ENCODE measurements at regions not wholly inside any gene's neighbourhood (a gene's known extent, or its start where the extent isn't known, plus 50 kb on each side); places are given as distances from the start of the nearest gene placed in this dataset.

- no peak for DNase-seq (ENCODE audit: low spot score)
Observed at GRCh38 chr2:76318848-76319360, 608.2 kb upstream of the GCFC2 start.

GRCh38 chr2:76316691-76317090 lies 606.0 kb upstream of the GCFC2 start:
- DNase-seq (ENCODE audit: low spot score) = no peak

GRCh38 chr2:76314271-76315020 lies 603.7 kb upstream of the GCFC2 start:
- no peak for DNase-seq (ENCODE audit: low spot score)

- DNase-seq (ENCODE audit: low spot score) = no peak
Observed at GRCh38 chr2:76312236-76312635, 601.5 kb upstream of the GCFC2 start.

- no peak for DNase-seq (ENCODE audit: low spot score)
Observed at GRCh38 chr2:76311728-76312127, 601.0 kb upstream of the GCFC2 start.

- DNase-seq (ENCODE audit: low spot score) = no peak
Observed at GRCh38 chr2:76310894-76311633, 600.3 kb upstream of the GCFC2 start.

GRCh38 chr2:76307495-76307894 lies 596.8 kb upstream of the GCFC2 start:
- no peak for DNase-seq (ENCODE audit: low spot score)

GRCh38 chr2:76298041-76298440 lies 587.3 kb upstream of the GCFC2 start:
- no peak for DNase-seq (ENCODE audit: low spot score)

- no peak for DNase-seq (ENCODE audit: low spot score)
Observed at GRCh38 chr2:76296438-76296837, 585.7 kb upstream of the GCFC2 start.

GRCh38 chr2:76295762-76296161 lies 585.0 kb upstream of the GCFC2 start:
- no peak for DNase-seq (ENCODE audit: low spot score)

GRCh38 chr2:76288598-76288997 lies 577.9 kb upstream of the GCFC2 start:
- DNase-seq (ENCODE audit: low spot score) = no peak

- DNase-seq (ENCODE audit: low spot score) = no peak
Observed at GRCh38 chr2:76288146-76288545, 577.4 kb upstream of the GCFC2 start.

GRCh38 chr2:76283350-76283749 lies 572.6 kb upstream of the GCFC2 start:
- DNase-seq (ENCODE audit: low spot score) = no peak

GRCh38 chr2:76281156-76281841 lies 570.6 kb upstream of the GCFC2 start:
- no peak for DNase-seq (ENCODE audit: low spot score)

- DNase-seq (ENCODE audit: low spot score) = no peak
Observed at GRCh38 chr2:76280686-76281085, 570.0 kb upstream of the GCFC2 start.

GRCh38 chr2:76279142-76279541 lies 568.4 kb upstream of the GCFC2 start:
- DNase-seq (ENCODE audit: low spot score) = no peak

- DNase-seq (ENCODE audit: low spot score) = no peak
Observed at GRCh38 chr2:76275788-76276187, 565.1 kb upstream of the GCFC2 start.

- DNase-seq (ENCODE audit: low spot score) = no peak
Observed at GRCh38 chr2:76274676-76275075, 564.0 kb upstream of the GCFC2 start.

- DNase-seq (ENCODE audit: low spot score) = no peak
Observed at GRCh38 chr2:76274160-76274559, 563.4 kb upstream of the GCFC2 start.

GRCh38 chr2:76270096-76270710 lies 559.5 kb upstream of the GCFC2 start:
- no peak for DNase-seq (ENCODE audit: low spot score)

- no peak for DNase-seq (ENCODE audit: low spot score)
Observed at GRCh38 chr2:76268902-76269620, 558.3 kb upstream of the GCFC2 start.

- no peak for DNase-seq (ENCODE audit: low spot score)
Observed at GRCh38 chr2:76268484-76268883, 557.8 kb upstream of the GCFC2 start.

All from germinal center (tissue), 1 donor.